ENCODE measurements at regions not wholly inside any gene's neighbourhood (a gene's known extent, or its start where the extent isn't known, plus 50 kb on each side); places are given as distances from the start of the nearest gene placed in this dataset.

- DNase-seq (ENCODE audit: low read depth) = no peak
These were observed 109.4 kb downstream of the UCHL5 start for GRCh38 chr1:192949783-192950182.

- DNase-seq (ENCODE audit: low read depth) = no peak
These were observed 108.2 kb downstream of the UCHL5 start for GRCh38 chr1:192950926-192951325.

- peak; percentile 86 for DNase-seq (ENCODE audit: low read depth)
These were observed 107.3 kb downstream of the UCHL5 start for GRCh38 chr1:192951691-192952460.

GRCh38 chr1:192952646-192953045 lies 106.5 kb downstream of the UCHL5 start:
- DNase-seq (ENCODE audit: low read depth) = peak; percentile 45

GRCh38 chr1:192954705-192955265 lies 104.4 kb downstream of the UCHL5 start:
- DNase-seq (ENCODE audit: low read depth) = no peak

- DNase-seq (ENCODE audit: low read depth) = no peak
These were observed 100.8 kb downstream of the UCHL5 start for GRCh38 chr1:192958350-192958749.

GRCh38 chr1:192958871-192959270 lies 100.3 kb downstream of the UCHL5 start:
- no peak for DNase-seq (ENCODE audit: low read depth)

- no peak for DNase-seq (ENCODE audit: low read depth)
These were observed 99.4 kb downstream of the UCHL5 start for GRCh38 chr1:192959657-192960186.
